Activated effector memory CD4-positive, alpha-beta T cell treated with anti-CD3 and anti-CD28 coated beads, Interleukin-2, amount 50 U/mL, for 16 hours (primary cell): ENCODE measurements at regions not wholly inside any gene's neighbourhood (a gene's known extent, or its start where the extent isn't known, plus 50 kb on each side); places are given as distances from the start of the nearest gene placed in this dataset.
"Not testable (repeated sequence)": the region's sequence is repeated elsewhere in the genome, so short reads cannot be mapped to it uniquely, and the experiment has no call there.

Experiments used
- DNase-seq: peaks from one replicate; pipeline ENCODE4 v3.0.0-alpha.2; 2020

DNA sequence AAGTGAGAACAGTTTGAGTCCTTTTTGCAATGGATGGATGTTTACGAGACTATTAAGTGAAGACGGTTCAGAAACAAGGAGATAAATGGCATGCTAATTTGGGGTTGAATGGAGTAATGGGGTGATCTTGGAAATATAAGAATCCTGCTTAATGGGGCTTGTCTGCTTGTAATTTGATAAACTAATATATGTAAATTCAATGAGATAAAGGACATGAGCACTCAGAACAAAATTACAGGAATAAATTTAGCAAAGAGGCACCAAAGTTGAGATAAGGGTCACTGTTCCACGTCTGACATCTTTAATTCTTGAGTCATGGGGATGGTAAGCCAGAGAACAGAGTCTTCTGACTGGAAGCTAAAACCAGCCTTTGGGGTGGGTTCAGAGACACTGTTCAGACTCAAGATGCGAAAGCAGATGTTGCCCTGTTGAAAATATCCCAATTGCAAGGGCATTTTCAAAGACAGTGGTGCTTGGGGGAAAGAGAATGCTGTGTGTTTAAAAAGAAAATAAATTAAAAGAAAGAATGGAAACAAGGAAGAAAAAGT lies 67.8 kb upstream of the CHRNB4 start:
- no peak for DNase-seq

DNA sequence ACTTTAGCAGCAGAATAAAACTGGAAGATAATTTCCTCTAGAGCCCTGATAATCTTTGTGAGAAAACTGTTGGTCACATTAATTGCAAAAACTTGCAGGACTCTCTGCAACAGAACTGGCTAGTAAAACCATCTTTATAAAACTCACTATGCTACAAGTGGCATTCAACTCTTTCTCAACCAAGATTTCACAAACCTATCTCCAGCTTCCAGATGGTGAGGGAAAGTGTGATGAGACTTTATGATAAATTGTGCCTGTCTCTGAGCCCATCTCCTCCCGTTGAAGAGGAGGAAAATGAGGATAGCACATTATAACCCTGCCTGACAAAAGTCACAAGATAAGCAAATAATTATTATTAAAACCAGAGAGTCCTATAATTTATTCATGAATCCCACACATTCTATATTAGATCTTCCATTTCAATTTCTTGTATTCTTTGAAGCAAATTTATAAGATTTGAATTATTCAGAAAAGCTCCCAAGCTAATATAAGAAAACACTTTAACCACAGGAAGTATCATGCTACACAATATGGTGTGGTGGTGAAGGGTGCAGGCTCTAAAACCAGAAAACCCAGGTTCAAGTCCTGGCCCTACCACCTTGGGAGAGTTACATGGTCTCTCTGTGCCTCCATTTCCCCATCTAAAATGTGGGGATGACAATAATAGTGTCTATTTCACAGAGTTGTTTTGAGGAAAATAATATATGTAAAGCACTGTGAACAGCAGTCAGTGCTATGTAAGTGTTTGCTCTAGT lies 65.6 kb upstream of the CHRNB4 start:
- DNase-seq: not testable (repeated sequence)

DNA sequence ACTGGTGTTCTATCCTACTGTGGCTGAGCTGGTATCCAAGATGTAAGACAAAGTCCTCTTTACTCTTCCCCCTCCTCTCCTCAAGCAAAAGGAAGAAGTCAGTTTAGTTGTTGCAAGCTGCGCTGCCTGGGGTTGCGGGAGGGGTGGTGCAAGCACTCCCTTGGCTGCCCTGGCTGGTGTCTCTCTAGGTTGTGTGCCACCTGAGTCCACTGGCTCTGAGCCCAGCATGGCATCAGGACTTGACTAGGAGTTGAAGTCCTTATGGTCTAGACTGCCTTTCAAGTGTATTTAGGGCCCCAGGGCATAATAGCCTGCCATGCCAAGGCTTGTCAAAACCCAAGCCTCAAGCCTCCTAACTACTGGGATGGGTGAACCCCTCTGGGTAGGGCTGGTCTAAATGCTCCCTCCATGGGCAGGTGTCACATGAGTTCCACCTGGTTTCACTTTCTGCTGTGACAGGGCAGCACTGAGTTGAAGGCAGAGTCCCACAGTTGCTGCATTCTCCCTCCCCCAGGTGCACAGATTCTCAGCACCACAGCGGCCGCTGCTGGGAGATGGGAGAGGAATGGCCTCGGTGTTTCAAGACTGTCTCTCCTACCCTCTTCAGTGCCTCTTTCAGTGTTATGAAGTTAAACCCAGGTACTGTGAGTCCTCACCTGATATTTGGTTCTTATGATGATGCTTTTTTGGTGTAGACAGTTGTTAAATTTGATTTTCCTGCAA lies 62.5 kb upstream of the CHRNB4 start:
- not testable (repeated sequence) for DNase-seq

DNA sequence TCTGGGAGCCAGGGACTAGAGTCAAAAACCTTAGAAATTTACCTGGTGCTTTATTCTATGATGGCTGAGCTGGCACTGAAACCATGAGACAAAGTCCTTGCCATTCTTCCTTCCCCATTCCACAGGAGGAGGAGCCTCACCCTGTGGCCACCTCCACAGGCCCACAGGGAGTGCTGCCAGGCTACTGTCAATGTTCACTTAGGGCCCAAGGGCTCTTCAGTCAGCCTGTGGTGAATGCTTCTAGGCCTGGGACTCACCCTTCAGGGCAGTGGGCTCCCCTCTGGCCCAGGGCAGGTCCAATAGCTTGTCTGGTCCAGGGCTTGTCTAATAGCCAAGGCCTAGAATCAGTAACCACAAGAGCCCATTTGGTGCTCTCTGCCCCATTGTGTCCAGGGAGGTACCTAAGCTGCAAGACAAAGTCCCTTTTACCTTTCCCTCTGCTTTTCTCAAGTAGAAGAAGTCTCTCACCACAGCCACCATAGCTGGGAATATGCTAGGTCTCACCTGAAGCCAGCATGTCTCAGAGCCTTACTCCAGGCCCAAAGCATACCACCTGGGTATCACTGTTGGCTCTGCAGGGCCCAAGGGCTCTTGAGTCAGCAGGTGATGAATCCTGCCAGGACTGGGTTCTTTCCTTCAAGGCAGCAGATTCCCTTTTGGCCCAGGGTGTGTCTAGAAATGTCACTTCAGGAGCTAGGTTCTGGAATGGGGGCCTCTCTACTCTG lies 61.8 kb upstream of the CHRNB4 start:
- no peak for DNase-seq

DNA sequence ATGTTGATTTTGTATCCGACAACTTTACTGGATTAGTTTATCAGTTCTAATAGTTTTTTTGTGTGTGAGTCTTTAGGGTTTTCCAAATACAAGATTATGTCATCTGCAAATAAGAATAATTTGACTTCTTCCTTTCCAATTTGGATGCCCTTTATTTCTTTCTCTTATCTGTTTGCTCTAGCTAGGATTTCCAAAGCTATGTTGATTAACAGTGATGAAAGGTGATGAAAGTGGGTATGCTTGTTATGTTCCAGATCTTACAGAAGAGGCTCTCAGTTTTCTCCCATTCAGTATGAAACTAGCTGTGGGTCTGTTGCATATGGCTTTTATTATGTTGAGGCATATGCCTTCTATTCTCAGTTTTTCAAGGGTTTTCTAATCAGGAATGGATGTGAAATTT lies 56.4 kb upstream of the CHRNB4 start:
- DNase-seq: no peak

DNA sequence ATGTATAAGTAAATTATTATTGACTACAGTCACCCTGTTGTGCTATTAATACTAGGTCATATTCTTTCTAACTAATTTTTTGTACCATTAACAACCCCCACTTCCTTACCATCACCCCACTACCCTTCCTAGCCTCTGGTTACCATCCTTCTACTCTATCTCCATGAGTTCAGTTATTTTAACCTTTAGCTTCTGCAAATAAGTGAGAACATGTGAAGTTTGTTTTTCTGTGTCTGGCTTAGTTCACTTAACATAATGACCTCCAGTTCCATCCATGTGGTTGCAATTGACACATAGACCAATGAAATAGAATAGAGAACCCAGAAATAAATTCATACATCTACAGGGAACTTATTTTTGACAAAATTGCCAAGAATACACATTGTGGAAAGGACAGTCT lies 55.4 kb upstream of the CHRNB4 start:
- no peak for DNase-seq

DNA sequence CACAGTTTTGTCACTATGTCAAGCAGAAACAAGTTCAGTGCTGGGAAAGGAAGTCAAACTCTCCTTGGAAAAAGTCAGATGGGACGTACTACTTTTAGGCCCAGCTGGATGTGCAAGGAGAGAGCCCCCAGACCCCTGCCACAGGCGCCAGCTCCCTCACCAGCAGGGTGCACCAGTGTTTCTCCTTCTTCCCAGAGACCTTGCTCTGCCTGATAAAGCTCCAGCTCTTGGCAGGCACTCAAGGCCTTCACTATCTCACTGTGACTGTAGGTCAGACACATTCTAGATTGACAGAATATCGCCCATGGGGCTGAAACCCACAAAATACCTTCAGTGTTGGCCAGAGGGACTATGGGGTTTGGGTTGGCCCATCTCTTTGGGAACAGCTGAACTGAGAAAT lies 54.8 kb upstream of the CHRNB4 start:
- DNase-seq: no peak

DNA sequence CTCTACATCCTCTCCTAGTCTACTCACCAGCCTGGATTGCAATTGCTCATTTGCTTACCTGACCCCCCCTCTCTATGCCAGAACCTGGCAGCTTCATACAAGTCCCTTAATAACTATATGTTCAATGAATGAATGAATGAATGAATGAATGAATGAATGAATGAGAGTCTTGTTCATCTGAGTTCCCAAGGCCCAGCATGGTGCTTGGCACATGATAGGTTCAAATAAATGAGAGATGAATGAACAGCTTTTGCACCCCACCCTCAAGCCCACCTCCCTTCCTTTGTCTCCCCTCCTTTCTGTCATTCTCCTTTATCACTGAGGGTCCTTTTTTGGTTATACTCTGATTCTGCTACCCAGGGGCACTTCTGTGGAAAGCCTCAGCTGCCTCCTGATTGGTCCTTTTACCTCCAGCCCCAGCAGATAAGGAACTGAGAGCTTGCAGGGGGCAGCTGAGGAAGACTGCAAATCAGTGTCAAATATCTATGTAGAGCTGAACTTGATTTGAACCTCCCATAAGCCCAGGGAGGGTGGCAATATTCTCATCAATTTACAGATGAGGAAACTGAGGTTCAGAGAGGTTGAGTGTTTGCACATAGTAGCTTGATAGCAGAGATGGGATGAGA lies 54.1 kb upstream of the CHRNB4 start:
- no peak for DNase-seq

DNA sequence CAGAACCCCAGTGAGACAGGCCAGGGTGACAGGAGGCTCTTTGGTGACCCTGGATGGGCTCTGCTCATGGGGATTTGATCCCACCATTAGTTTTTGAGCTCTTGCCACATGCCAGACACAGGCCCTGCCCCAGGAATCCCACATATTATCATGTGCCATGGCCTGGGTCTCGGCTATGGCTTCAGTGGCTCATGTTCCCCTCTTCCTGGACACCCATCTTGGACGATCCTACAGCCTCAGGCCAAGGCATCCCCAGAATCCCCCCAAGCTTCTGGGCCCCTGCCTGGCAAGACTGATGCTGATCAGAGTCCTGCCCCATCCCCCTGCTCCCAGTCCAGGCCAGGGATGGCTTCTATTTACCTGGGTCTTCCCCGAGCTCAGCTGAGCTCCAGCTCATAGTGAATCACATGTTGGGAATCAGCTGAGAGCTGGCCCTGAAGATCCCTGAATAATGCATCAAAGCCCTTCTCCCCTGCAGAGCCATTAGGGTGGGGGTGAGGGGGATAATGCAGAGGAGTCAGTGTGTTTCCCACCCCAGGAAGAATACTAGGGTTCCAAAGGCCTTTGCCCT lies 50.9 kb upstream of the CHRNB4 start:
- peak; percentile 55 for DNase-seq

DNA sequence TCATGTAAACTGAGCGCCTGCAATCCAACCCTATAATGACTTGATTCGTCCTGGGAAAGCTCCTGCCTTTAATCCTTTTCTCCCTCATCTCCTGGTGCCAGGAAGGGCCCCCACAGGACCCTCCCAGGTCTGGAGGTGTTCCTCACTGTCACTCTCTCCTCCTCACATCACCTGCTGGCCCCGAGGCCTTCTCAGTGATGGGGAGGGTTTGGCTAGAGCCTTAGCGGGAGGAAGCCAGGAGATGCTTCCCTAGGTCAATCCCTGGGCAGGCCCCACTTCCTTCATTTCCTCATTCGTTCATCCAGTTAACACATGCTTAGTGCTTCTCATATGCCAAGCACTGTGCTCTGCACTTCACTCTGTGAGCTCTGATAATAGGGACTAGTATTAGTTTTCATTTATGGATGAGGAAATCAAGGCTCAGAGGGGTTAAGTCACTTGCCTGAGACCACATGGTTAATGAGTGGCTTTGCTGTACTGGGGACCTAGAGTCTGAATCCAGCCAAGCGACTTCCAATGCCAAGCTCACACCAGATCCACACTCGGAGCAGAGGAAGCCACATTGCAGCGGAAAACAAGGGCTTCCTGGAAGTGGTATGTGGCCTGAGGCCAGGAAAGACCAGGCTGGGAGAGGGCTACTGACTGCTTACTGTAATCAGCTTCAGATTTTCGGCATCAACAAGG lies 50.3 kb upstream of the CHRNB4 start:
- peak; percentile 38 for DNase-seq
